ENCODE measurements at regions not wholly inside any gene's neighbourhood (a gene's known extent, or its start where the extent isn't known, plus 50 kb on each side); places are given as distances from the start of the nearest gene placed in this dataset.

- no peak for DNase-seq (ENCODE audit: low read depth)
- H3K4me3 ChIP-seq (ENCODE audit: control insufficient read depth, low read depth, low read length) = no peak overlapping the region
- TF ChIP-seq, protein P1, sequence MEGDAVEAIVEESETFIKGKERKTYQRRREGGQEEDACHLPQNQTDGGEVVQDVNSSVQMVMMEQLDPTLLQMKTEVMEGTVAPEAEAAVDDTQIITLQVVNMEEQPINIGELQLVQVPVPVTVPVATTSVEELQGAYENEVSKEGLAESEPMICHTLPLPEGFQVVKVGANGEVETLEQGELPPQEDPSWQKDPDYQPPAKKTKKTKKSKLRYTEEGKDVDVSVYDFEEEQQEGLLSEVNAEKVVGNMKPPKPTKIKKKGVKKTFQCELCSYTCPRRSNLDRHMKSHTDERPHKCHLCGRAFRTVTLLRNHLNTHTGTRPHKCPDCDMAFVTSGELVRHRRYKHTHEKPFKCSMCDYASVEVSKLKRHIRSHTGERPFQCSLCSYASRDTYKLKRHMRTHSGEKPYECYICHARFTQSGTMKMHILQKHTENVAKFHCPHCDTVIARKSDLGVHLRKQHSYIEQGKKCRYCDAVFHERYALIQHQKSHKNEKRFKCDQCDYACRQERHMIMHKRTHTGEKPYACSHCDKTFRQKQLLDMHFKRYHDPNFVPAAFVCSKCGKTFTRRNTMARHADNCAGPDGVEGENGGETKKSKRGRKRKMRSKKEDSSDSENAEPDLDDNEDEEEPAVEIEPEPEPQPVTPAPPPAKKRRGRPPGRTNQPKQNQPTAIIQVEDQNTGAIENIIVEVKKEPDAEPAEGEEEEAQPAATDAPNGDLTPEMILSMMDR (conservative IDR thresholded peaks at IDR 0.05; ENCODE audit: control insufficient read depth, insufficient read depth, low read depth, low read length) = no peak
Observed at GRCh38 chr10:55485827-55486226, 684.8 kb upstream of the PCDH15 start.

GRCh38 chr10:55476129-55476528 lies 675.1 kb upstream of the PCDH15 start:
- H3K4me3 ChIP-seq (ENCODE audit: control insufficient read depth, low read depth, low read length) = no peak overlapping the region
- TF ChIP-seq, protein P1 (conservative IDR thresholded peaks at IDR 0.05; ENCODE audit: control insufficient read depth, insufficient read depth, low read depth, low read length) = no peak
- no peak for DNase-seq (ENCODE audit: low read depth)

DNA sequence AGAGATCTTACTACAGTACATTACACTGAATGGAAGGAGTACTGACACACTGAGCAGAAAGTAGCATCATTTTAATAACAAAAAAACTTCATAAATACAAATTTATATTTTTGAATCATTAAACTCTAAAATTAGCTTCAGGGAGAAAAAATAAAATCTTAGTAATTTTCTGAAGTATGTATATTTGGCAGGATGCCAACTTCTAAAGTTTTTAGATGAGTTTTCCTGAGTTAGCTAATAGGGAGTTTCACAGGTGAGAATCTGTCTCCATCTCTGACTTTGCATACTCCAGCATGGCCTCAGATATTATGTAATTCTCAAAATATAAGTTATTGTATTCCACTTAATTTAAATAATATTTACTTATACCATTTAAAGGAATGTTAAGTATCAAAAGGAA lies 673.2 kb upstream of the PCDH15 start:
- no peak overlapping the region for H3K4me3 ChIP-seq (ENCODE audit: control insufficient read depth, low read depth, low read length)
- no peak for DNase-seq (ENCODE audit: low read depth)
- TF ChIP-seq, protein P1 (conservative IDR thresholded peaks at IDR 0.05; ENCODE audit: control insufficient read depth, insufficient read depth, low read depth, low read length) = no peak

DNA sequence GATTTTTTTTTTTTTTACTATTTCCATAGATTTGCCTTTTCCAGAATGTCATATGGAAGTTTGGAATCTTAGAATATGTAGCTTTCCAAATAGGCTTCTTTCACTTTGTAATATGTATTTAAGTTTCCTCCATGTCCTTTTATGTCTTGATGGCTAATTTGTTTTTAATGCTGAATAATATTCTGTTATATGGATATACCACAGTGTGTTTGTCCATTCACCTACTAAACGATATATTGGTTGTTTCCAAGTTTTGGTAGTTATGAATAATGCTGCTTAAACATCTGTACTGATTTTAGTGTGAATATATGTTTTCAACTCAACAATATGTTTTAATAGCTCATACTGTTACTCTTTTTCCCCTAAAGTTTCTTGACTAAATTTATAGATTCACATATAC lies 669.8 kb upstream of the PCDH15 start:
- TF ChIP-seq, protein P1 (conservative IDR thresholded peaks at IDR 0.05; ENCODE audit: control insufficient read depth, insufficient read depth, low read depth, low read length) = no peak
- DNase-seq (ENCODE audit: low read depth) = no peak

GRCh38 chr10:55466806-55467504 lies 665.9 kb upstream of the PCDH15 start:
- TF ChIP-seq, protein P1 (conservative IDR thresholded peaks at IDR 0.05; ENCODE audit: control insufficient read depth, insufficient read depth, low read depth, low read length) = no peak
- H3K4me3 ChIP-seq (ENCODE audit: control insufficient read depth, low read depth, low read length) = no peak overlapping the region
- no peak for DNase-seq (ENCODE audit: low read depth)

More for the DNA sequence above, 669.8 kb upstream of the PCDH15 start:
- no peak overlapping the region for H3K4me3 ChIP-seq (ENCODE audit: control insufficient read depth, low read depth, low read length)

GRCh38 chr10:55464083-55464482 lies 663.1 kb upstream of the PCDH15 start:
- DNase-seq (ENCODE audit: low read depth) = no peak
- H3K4me3 ChIP-seq (ENCODE audit: control insufficient read depth, low read depth, low read length) = no peak overlapping the region
- TF ChIP-seq, protein P1 (conservative IDR thresholded peaks at IDR 0.05; ENCODE audit: control insufficient read depth, insufficient read depth, low read depth, low read length) = no peak

All from fibroblast of mammary gland (primary cell).